ENCODE measurements at regions not wholly inside any gene's neighbourhood (a gene's known extent, or its start where the extent isn't known, plus 50 kb on each side); places are given as distances from the start of the nearest gene placed in this dataset.
A peak's percentile ranks its signal among the peaks of the same experiment; 100 is the strongest.

DNA sequence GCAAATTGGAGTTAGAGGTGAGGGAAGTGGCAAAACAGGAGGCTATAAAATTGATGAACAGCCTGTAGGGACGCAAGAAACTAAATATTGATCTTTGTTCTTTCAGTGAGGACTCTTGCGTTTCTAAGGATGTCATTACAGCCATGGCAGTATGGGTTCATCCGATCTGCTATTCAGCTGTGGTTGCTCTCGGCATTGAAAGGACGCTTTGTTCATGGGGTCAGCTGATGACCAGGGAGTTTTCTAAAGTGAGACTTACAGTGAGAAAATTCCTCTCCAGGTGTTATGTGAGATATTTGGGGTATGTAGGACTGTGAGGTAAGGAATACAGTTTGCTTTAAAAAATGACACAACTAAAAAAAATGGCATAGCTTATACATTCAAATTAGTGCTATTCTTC lies 52.7 kb upstream of the PELI1 start:
- DNase-seq, result no peak

DNA sequence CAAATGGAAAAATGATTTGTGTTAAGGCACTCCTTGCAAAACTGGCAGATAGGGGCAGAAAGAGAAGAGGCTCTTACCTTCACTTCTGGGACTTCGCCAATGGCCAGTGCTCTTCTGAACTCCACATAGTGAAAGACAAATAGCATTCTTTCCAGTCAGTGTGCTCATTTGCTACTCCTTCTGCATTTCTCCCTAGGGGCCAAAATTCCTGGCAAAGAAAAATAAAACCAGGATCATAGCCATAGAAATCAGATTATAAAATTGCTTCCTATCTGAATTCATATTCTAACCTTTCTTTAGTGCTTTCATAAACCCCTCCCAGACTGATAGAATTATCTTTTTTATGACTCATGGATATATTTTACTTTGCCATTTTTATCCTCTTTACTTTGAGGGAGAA lies 56.9 kb upstream of the PELI1 start:
- DNase-seq, result no peak

DNA sequence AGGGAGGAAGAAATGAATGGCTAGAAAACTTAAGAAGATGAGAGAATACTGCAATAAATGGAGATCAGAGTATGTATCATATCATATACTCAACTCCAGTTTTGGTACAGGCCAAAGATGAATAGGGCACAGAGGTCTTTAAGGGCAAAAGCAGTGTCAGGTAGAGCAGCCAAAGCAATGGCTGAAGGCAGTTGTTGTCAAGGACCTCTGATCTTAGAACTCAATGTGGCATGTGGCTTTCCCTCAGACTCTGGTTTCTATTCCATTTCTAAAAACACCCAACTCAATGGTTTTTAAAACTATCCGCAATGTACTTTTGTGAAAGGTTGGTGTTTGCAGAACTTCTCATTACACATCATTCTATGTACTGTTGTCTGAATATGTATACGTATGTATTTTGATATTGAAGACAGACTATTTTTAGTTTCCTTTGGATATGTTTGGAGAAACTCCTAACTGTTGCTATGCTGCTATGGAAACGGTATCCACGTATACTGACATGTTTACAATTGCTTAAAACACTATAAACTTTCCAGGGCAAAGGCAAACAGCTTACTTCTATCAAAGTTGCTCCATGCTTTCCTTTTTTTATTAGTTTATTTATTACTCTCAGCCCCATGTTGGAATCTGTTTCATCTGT lies 58.1 kb upstream of the PELI1 start:
- no peak for DNase-seq

DNA sequence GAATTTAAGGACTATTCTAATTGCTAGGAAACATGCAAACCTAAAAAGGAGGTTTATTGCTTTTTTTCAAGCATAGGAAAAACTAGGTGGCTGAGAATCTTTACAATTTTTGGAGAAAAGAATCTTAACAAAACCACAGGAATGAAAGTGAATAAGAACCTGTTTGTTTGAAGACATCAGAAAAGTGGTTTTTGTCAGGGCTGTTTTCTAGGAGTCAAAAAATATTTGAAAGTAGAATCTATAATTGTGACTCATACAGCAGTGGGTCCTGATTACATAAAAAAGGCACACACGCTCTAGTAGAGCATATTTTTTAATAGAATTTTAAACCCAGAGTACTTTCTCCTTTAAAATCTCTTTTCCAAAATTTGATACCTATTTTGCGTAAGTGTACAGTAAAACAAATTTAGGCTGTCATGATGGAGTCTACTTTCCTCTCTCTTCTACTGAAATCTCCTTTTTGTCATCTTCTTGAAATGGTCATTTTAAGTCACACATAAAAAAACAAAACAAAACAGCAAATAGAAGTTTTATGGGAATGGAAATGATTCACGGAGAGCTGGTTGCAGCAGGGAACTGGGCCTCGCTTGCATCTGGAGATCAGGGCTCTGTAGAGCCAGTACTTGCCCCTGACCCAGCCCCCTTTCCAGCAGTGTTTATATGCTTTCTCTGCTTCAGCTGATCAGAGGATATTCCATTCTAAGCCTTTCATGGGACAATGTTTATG lies 59.1 kb upstream of the PELI1 start:
- no peak for DNase-seq

DNA sequence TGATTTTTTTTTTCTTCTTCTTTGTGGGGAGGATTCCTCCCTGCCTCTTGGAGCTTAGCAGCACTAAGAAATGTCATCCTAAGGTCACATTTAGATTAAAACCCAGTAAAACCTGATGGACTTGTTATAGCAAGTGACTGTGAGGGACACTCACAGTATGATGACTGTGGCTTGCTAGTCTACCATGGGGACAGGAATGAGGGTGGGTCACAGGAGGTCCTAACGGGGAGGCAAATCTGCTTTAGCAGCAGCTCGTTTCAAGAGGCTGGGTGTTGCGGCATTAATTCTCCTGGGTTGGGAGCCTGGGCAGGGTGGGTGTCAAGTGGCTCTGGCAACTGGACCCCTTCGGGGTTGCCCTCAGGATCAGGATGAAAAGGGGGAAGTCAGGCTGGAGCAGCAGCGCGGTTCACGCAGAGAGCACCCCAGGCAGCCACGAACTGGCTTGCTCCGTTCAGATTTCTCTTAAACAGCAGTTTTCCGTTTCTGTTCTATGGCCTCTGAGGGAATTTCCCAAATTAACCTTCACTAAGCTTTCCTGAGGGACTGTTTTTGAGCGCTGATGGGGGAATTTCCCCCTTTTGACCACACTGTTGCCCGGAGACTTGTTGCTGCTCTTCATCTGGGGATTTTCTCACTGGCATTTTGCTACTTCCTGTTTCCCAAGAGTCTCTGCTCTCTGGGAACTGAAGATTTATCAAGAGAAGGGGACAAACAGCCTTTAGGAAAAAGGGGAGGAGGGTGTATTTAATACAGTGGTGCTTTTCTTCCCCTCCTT lies 59.8 kb upstream of the PELI1 start:
- DNase-seq, result no peak

DNA sequence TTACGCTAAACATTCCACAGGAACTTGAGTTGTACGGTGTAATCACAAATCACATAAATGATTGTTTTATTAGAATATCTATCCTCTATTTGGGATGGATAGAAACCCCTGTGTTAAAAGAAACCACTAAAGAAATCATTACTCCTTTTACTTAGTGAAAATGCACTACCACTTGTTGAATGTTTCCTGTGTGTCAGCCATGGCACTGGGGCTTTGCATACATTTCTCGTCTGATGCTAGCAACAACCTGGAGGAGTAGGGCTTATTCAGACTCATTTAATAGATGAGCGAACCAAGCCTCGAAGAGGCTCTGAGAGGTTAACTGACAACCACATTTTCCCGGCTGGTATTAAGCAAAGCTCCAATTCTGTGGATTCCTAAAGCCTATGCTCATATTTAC lies 60.5 kb upstream of the PELI1 start:
- DNase-seq, result no peak

DNA sequence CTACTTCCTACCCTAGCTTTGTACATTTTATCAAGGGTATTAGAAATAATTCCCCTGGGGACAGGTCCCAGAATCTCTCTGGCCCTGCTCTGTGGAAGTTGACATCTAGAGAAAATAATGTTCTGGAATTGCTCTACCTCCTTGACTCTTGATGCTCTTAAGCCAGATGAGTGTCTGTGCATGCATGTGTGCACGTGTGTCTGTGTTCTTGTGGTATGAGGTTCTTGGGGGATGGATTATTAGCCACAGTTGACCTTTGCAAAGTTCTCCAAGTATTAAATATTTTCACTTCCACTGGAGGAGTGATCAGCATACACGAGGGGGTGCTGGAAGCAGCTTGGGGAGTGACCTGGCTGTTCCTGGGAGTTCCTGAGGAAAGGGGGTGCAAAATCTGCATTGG lies 61.2 kb upstream of the PELI1 start:
- no peak for DNase-seq

DNA sequence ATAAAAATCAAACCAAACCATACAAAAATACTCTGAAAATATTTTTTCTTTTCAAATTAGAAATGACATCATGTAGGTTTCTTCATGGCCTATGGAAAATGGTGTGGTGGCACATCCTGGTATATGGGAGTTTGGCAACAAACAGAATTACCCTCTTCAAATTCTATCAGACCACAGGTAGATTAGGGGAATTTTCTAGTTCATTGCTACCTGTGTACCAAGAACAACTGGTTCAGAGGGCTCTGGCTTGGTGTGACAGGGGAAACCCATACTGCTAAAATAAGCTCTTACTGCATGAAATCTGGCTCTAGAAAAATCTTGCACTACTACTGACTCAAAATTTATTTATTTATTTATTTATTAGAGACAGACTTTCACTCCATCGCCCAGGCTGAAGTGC lies 63.4 kb upstream of the PELI1 start:
- no peak for DNase-seq

DNA sequence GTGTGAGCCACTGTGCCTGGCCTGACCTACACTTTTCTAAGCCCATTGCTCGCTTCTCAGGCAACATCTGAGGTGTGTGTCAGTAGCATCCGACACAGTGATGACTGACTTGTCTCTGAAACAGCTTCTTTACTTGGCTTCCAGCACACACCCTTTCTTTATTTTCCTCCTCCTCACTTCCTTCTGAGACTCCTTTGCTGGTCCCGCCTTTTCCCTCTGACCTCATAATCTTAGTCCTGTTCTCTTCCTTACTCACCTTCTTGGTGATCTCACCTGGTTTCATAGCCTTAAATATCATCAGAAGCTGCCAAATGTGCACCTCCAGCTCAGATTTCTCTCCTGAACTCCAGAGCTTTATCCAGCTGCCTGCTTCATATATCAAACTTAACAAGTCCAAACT lies 66.6 kb upstream of the PELI1 start:
- no peak for DNase-seq

DNA sequence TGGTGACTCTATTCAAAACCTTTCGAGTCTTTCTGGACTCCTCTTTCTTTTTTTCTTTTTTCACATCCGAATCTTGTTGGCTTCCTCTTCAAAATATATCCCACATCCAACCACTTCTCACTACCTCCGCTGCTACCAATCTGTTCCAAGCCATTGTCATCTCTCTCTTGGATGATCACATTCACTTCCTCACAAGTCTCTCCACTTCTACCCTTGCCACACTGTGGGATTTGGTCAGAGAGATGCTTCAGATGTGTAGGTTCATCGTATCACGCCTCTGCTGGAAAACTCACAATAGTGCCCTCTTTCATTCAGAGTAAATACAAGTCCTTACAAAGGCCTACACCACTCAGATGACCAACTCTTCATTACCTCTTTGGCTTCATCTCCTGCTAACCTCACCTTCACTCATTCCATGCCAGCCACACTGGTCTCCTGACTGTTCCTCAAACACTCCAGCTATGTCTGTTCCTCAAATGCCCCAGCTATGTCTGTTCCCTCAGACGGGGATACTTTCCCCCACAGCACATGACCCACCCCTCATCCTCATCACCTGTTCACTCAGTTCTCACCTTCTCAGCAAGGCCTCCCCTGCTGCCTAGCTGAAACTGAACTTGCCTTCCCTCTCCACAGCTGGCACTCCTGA lies 67.2 kb upstream of the PELI1 start:
- DNase-seq, result no peak

DNA sequence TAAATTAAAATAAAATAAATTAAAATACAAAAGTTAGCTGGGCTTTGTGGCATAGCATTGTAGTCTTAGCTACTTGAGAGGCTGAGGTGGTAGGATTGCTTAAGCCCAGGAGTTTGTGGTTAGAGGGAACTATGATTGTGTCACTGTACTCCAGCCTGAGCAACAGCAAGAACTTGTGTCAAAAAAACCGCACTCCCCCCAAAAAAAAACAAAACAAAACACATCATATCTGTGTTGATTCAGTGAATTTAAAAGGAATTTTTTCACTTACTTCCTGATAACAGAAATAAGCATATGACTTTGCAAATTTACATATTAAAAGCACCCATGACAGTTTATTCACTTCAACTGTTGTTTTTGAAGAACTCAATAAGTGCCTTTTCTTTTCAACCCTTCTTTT lies 68.1 kb upstream of the PELI1 start:
- DNase-seq, result no peak

DNA sequence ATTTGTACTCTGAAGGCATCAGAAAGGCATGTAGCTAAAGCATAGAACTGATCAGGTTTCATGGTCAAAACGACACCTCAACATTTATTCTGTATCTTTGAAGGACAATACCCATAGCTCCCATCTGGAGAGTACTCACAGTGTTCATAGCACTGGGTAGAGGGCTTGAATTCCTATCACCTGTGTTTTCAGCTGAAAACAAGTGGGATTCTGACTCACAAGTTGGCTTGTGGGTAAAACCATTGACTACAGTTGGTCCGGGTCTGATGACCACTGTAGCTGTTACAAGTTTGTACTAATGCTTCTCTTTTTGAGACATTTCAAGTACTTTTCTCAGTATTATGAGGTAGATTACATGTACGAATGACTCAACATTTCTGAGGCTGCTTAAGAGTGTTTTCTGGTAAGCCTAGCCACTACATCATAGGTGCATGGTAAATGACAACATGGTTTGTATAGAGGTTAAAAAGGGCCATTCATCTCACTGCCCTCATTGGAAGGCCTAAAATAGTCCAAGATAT lies 68.6 kb upstream of the PELI1 start:
- DNase-seq, result no peak

DNA sequence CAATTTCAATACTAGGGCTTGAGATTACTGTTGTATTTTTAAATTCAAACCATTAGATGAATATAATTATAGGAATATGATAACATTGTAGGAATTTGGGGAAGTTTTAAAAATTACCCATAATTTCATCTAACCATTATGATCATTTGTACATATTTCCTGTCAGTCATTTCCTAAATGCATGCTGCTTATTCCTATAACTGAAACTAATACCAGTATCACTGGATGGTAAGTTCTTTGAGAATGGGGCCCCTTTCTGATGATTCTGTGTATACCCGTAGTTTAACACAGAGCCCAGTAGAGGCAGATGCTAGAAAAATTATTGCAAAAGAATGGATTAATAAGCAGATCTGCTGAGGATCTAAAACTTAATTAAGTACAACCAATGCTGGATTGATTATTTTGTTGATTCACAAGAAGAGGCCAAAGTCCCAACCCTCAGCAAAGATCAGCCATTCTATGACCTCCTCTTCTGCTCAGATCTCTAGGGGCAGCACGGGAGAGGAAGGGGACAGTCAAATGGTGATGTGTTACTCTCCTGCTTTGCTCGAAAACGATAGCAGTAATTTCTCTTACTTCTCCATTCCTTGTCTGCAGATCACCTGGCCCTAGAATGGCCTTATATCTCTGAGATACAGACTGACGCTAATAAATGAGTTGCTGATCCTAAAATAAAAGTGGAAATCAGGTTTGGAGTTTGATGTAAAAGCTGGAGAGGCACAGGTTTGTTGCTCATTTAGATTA lies 69.5 kb upstream of the PELI1 start:
- DNase-seq, result no peak

DNA sequence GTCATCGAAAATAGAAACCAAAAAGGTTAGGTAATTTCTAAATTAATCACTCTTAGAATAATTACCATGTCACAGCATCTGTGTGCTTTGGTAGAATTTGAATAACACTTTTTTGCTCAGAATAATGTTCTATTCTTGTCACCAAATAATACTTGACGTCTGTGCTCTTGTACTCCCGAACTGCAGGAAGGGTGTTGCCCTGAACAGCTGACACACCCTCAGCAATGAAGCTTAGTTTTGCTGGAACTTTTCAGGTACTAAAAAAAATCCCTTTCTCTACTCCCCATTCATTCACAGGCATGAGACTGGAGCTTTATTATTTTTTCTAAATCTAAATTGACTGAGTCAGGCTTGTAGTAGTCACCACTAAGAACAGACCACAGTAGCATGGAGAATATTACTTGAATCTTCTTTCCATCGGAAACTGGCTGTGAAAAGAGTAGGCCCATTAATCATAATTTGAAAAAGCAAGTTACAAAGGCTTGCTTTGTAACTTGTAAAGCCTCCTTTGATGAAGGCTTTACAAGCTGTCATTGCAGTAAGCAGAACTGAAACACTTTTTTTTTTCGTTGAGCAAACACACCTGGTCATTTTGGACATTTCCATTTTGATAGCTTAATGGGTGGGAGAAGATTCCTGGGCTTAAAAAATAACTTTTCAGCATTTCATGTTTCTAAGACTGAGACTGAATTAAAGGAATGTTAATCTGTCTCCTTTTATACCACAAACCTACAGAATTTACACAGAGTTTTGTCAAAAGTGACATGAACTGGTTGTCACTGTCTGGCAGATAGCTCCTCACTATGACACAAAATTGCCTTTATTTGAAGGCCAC lies 70.3 kb upstream of the PELI1 start:
- no peak for DNase-seq

DNA sequence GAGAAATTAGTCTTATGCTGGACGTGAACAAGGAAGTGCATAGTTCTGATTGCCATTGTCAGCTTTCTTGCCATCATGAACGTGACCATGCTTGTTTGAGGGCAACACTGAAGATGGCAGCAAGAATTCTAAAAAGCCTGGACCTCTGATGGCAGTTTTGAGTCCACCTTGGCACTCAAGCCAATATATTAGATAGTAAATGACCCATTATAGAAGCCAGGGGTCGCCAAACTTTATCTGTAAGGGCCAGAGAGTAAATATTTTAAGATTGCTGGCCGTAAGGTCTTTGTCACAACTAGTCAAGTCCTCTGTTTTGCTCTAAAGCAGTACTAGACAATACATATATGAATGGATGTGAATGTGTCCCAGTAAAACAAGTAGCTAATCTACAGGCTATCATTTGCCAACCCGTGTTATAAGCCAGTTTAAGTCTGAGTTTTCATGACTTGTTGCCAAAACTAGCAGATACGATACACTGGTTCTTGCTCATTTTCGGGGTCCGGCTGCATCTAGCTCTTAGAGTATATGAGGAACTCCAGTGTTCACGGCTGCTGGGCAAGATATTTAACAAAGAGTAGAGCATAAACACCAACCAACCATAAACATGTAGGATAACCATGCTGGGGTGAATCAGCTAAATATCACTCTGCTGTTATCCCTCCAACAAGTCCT lies 73.1 kb upstream of the PELI1 start:
- DNase-seq, result no peak

DNA sequence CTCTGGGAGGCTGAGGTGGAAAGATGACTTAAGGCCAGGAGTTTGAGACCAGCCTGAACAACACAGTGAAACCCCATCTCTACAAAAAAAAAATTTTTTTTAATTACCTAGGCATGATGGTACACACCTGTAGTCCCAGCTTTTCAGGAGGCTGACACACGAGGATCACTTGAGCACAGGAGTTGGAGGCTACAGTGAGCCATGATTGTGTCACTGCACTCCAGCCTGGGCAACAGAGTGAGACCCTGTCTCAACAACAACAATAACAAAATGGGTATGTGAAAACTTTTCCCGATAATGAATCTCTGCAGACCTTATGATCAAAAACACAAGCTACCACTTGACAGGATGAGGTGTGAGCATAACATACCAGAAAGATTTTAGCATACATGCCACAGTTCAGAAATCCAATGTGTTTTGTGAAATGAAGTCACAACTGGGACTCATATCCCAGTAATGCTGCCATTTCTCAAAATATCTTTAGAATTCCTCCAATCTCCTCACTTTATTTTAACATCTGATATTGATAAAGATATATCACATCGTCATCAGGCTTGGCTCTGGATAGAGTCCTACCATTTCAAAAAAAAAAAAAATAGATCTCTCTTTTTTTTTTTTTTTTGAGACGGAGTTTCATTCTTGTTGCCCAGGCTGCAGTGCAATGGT lies 74.0 kb upstream of the PELI1 start:
- DNase-seq, result no peak

DNA sequence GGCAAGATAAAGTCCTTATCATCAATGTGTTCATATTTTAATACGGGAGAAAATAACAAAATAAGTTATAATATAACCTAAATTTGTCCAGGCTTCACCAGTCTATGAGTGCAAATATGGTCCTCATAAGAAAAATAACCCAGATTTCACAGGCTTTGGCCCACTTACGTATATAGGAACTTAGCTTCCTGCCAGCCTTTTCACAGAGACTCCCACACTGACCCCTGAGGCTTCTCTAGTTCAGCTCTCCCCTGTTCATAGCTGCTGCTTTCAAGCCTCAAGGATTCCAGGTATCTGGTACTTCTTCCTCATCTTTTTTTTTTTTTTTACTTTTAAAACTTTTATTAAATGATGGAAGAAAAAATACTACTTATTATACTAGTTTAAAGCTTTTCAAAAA lies 74.9 kb upstream of the PELI1 start:
- DNase-seq, result no peak

DNA sequence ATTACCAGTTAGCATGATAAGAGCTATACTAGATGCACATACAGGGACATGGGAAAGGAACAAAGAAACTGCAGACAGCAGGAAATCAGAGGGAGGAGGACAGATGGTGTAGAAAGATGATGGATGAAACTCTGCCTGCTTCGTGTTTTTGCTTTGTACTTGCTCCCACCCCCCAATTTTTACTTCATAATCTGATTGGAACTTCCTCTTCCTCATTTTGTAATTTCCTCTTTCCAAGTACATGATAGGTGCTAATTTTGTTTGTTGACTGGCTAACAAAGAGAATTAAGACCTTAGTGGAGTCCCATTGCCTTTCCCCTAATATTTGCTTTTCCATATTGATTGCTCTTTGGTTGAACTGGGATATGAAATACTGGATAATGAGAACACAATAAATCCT lies 76.0 kb upstream of the PELI1 start:
- no peak for DNase-seq

DNA sequence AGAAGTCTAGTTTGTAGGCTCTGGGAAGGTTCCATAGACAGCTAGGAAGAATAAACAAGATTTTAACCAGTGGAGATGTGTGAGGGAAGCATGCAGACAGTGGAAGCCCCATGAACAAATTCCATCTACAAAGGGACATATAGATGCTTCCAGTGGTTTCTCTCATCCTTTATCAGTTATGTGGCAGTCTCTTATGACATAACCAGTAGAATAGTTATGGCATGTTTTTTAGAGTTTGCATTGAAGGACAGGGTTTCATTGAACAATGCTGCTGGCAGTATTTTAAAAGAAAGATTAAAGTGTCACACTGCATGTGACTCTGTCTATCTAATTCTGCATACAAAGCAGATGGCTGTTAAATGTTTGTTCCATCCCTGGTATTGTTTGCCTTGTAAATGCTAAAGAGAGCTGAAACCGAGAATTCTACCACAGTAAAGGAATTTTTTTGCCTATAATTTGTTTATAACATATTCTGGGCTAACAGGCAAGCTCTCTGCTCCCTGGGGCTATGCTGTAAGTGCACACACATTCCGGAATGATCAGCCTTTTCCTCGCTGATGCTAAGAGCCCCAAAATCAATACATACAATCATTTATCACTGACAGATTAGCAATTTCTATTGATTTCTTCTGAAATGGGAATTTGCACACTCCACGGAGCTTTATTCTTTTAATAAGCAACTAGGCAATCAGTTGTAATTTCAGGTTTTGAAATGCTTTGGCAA lies 76.8 kb upstream of the PELI1 start:
- DNase-seq, result no peak

DNA sequence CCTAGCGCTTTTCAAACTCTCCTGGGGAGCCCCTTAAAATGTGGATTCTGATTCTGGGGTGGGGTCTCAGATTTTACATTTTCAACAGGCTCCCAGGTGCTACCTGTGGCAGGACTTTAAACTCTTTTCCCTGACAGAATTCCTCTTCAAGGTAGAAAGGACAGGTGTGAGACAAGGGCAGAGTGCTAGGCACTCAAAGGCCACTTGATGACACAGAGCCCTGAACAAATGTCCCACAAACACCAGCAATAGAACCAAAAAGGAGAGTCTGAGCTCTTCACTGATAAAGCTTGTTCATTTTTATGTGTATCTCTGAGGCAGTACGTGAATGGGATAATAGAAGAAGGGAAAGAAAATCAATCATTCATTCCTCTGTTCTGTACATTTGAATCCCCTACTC lies 77.7 kb upstream of the PELI1 start:
- peak; percentile 47 for DNase-seq

Measured in DMS79 treated with DMSO at 0.1 percent for 48 hours (cell line).